ENCODE measurements at regions not wholly inside any gene's neighbourhood (a gene's known extent, or its start where the extent isn't known, plus 50 kb on each side); places are given as distances from the start of the nearest gene placed in this dataset.

GRCh38 chr2:195017890-195018289 is 639.1 kb upstream of the SLC39A10 start:
- TF ChIP-seq CTCF (conservative IDR thresholded peaks at IDR 0.05; ENCODE audit: low read length) (no peak), EZH2phosphoT487 (IDR thresholded peaks at IDR 0.05; ENCODE audit: borderline replicate concordance) (no peak)
